M059J (cell line): ENCODE measurements at regions not wholly inside any gene's neighbourhood (a gene's known extent, or its start where the extent isn't known, plus 50 kb on each side); places are given as distances from the start of the nearest gene placed in this dataset.
"Not testable (repeated sequence)": the region's sequence is repeated elsewhere in the genome, so short reads cannot be mapped to it uniquely, and the experiment has no call there.

Experiments
- DNase-seq: peaks from one replicate; pipeline ENCODE4 v3.0.0-alpha.2; 2012; ENCODE audit warnings: low read depth

DNA sequence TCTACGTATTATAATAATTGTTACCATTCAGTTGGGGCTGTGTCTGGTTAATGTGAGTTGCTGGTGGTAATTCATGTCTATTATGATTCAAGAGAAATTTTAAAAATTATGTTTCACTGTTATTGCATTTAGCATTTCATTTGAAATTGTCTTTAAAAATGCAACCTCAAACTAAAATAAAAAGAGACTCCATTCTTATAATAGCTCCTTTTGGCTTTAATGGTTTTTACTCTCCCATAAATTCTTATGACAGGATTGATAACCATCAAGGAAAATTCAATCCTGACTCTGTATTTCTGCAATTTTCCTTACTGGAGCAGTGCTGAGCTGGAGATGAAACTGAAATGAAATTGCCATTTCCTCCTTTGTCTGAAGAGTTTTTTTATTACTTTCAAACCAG is 262.7 kb downstream of the REEP3 start:
- no peak for DNase-seq

DNA sequence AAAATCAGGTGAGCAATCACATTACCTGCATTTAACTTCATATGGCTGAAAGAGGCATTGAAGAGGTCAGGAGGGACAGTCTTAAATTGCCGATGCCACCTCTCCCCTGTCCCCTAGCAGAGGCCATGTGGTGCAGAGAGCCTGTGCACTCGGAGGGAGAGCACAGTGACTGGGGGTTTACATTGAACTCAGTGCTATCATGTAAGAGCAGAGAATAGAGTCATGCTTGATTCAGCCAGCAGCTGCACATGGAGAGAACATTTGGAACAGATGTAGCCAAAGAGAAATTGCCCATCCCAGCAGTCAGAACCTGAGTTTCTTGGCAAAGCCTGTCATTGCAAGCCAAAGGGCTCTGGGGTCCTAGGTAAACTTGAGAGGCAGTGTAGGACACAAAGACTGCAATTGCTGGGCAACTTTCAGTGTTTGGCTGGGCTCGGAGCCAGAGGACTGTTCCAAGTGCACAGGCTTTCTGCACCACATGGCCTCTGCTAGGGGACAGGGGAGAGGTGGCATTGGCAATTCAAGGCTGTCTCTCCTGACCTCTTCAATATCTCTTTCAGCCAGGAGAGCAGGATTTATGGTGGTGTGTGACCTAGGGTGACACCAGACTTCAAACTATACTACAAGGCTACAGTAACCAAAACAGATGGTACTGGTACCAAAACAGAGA is 267.1 kb downstream of the REEP3 start:
- DNase-seq, result no peak

DNA sequence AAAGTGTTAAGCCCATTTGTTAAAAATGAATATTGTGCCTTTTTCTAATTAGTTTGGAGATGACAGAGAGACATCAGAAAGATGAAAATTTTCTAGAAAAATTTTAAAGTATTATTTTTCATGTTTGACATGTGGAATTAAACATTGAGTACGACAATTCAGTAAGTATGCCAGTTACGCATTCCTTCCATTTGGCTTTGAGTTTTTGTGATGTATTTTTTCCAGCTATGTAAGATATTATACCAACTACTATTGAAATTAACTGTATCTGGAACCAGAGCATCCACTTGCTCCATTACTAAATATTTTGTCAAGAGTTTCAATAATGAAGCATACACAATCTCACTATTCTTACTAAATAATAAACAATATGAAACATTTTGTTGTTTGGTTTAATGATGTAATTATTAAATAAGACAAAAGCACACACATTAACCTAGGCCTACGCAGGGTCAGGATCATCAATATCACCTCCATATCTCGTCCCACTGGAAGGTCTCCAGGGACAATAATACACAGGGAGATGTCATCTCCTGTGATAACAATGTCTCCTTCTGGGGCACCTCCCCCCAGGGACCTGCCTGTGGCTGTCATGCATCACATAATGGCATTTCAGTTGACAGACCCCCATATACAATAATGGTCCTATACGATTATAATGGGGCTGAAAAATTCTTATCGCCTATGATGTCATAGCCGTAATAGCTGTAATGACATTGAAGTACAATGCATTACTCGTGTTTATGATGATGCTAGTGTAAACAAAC is 274.1 kb downstream of the REEP3 start:
- no peak for DNase-seq

DNA sequence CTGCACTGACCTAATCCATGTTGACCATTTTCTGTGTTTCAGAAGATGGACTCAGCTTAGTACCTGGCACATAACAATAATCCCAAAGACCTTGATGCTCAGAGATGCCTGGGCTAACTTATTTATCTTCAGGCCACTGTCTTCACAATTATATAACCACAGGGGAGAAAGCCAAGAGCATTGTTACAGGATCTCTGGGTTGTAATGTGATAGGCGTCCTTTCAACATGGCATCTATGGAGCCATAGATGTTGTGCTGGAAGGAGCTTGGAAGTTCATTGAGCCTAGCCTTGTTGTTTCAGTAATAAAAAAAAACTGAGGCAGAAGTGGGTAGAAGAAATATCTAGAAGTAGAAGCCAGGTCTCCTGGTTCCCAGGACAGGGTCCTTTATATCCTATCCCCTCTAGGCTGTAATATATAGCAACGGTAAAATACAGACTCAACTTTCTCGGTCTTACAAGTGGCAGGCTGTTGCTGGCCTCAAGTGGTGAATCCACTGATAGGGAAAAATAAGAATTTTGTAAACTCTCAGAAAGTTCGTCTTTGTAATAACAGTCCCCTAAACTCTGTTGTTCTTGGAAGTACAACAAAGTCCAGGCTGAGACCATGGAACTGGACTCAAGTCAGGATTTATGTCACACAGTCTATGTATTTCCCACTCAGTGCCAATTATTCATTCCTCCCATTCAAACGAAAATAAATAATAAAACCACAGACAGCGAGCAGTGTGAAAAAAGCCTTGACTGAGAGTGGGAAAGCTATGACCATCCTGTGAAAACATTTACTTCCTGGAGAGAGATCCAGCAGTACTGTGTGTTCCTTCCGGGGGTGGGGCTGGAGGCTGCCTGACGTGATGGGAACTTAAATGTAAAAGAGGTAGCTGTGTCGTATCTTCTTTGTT is 277.6 kb downstream of the REEP3 start:
- peak; percentile 84 for DNase-seq

DNA sequence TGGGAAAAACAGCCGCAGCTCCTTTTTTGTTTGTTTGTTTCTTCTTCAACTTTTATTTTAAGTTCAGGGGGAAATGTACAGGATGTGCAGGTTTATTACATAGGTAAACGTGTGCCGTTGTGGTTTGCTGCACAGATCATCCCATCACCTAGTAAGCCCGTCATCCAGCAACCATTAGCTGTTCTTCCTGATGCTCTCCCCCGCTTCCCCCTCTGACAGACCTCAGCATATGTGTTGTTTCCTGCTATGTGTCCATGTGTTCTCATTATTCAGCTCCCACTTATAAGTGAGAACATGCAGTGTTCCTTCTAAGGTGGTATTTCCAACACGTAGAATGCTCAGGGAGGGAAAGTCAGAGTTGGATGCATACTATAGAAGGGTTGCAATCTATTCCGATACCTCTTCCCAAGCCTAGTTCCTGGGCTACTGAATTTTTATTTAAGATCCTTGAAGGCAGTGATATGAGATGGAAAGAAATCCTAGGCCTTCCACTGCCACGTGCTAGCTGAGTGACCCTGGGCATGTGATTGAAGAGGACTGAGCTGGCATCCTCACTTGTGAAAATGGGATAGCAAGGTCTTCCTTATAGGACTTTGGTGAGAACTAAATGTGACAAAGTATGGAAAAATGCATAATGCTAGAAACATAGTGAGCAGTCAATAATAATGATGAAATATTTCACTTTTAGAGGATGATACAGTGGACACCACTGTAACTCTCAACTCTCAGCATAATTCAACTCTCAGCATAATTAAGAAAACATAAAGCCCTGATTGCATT is 278.5 kb downstream of the REEP3 start:
- DNase-seq, result no peak

DNA sequence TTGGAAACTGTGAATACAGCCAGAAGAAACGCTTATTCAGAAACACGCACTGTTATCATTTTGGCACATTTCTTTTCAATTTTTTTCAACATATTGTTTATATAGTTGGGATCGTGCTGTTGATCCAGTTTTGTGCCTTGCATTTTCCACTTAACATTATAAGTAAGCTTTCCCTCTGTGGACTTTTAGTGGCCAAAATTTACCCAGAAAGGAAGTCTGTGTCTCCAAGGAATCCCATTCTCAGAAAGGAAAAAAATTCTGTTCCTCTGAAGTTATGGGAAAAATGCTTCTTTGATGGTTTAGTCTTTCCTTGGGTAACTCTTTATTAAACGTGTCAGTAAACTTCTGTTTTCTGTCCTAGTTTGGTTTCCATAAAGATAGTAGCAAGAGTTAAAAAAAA is 280.0 kb downstream of the REEP3 start:
- no peak for DNase-seq

DNA sequence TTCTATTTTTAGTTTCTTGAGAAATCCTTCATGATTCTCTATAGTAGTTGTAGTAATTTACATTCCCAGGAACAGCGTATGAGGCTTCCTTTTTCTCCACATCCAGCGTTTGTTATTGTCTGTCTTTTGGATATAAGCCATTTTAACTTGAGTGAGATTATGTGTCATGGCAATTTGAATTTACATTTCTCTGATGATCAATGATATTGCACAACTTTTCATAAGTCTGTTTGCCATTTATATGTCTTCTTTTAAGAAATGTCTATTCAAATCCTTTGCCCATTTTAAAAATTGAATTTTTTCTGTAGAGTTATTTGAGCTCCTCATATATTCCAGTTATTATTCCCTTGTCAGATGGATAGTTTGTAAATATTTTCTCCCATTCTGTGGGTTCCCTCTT is 285.1 kb downstream of the REEP3 start:
- no peak for DNase-seq

DNA sequence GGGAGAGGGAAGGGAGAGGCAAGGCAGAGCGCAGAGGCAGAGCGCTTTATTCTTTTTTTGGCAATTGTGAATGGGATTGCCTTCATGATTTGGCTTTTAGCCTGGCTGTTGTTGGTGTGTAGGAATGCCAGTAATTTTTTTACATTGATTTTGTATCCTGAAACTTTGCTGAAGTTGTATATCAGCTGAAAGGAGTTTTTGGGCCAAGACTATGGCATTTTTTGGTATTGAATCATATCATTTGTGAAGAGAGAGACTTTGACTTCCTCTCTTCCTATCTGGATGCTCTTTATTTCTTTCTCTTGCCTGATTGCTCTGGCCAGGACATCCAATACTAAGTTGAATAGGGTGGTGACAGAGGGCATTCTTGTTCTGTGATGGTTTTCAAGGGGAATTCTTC is 291.3 kb downstream of the REEP3 start:
- no peak for DNase-seq

DNA sequence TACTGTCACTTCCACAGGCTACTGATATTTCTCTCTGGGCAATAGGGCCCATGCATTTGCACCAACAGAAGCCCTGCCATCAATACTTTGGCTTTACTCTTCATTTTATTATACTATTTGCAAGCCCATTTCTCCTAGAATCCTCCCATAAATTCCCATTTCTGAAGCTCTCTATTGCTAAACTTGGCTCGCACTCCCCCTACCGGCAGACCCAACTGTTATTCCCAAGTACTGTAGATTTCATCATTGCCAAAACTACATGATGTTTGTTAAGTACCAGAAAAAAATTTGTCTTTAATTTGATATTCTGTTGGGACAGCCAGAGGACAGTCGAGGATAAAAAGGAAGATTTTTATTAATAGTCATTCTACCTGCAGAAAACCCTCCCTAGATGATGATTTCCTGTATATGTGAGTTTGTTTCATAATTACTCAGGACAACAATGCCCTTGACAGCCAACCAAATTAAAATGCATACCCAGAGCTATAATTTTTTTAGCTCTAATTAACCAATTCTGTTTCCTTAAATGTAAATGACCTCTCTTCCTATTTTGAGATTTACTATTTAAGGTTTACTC is 298.6 kb downstream of the REEP3 start:
- DNase-seq, result peak; percentile 52

DNA sequence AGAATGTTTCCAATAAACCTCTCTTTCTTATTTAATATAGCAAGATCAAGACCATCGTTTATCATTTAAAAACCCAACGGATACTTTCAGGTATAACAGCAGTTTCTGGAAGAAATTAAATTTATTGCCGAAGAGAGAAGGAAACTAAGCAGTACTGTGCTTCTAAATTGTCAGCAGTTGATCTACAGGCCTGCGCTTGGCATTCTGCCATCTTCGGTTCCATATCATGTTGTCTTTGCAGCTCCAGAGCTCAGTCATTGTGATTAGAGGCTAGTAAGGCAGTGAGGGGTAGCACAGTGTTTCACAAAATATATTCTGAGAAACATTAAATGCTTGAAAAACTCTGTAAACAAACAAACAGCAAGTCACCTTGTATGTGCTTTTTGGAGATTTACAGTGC is 301.3 kb downstream of the REEP3 start:
- no peak for DNase-seq

DNA sequence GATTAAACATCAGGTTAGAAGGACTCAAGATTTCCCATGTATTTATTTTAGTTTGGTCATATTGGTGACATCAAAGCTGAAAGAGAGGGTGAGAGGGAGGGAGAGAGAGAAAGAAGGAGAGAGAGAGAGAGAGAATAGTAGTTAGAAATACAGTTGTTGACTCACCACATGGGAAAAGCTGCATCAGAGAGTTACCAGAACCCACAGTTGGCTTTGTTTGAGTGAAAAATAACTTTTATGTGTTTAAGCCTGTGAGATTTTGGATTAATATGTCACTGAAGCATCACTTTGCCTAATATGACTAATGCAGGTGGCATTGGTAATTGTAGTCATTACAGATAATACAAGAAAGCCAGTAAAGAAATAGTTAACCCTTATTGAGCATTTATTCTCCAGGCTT is 303.9 kb downstream of the REEP3 start:
- DNase-seq, result no peak

DNA sequence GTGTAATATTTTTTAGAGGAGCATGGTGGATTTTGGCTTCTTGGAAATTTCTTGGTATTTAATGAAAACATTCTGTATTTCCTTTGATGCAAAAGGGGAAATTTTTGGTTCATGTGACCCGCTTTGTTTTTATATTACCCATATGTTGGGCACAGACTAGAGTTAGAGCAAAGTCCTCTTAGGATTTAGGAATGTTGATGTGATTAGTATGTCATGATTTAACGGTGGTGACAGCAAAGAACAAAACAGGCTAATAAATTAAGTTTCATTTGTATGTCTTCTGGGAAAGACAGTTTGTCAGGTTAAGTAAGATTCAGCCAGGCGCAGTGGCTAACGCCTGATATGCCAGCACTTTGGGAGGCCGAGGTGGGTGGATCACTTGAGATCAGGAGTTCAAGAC is 304.6 kb downstream of the REEP3 start:
- no peak for DNase-seq

DNA sequence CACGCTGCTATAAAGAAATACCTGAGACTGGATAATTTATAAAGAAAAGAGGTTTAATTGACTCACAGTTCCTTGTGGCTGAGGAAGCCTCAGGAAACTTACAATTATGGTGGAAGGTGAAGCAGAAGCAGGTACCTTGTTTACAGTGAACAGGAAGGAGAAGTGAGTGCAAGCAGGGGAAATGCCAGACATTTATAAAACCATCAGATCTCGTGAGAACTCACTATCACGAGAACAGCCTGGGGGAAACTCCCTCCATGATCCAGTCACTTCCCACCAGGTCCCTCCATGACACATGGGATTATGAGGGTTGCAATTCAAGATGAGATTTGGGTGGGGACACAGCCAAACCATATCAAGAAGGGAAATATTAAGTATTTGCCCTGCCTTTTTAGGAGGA is 305.8 kb downstream of the REEP3 start:
- DNase-seq, result not testable (repeated sequence)

DNA sequence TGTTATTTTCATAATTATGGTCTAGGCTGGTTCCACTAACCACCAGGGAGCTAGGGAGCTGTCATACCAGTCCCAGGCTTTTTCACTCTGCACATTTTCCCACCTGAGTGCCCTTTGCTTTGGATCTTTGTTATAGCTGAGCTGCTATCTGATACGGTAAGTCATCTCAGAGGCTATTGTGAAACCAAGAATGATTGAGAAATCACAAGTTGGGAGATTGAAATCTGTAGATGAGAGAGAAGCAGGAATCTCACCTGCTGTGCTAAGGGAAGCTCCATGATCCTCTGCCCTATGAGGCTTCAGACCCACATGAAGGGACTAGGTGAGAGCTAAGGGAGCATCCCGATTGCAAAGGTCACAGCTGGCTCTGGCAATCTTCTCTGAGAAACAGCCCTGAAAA is 307.8 kb downstream of the REEP3 start:
- no peak for DNase-seq

DNA sequence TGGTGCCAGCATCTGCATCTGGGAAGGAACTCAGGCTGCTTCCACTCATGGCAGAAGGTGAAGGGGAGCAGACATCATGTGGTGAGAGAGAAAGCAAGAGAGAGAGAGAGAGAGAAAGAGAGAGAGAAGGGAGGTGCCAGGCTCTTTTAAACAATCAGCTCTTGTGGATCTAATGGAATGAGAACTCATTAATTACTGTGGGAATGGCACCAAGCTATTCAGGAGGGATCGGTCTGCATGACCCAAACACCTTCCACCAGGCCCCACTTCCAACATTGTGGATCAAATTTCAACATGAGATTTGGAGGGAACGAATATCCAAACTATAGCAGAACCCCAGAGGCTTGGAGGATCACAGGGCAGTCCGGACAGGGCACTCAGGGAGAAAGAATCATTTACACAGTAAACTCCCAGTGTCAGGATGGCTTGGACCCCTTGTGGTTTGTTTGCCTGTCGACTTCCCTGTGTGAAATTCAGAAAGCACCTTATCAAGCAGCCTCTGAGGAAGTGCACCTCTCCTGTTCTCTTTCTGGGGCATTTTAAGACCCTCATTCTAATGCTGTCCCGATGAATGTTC is 308.5 kb downstream of the REEP3 start:
- DNase-seq, result no peak

DNA sequence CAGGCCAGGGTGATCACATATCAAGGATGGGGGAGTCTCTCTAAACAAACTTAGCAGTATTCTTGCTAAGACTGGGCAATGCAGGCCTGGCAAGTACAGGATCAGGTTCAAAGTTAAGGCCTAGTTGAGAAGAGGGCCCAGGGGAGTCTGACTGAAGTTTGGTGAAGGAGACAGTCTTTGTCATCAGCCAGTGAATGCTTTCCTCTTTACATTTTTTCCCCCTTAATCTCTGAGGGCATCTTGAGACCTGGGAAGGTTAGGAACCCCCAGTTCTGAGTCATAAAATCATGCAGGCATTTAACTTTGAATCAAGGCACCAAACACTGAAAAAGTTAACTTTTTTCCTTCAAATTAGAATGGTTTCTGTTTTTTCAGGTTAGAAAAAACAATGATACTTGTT is 311.5 kb downstream of the REEP3 start:
- DNase-seq, result no peak

DNA sequence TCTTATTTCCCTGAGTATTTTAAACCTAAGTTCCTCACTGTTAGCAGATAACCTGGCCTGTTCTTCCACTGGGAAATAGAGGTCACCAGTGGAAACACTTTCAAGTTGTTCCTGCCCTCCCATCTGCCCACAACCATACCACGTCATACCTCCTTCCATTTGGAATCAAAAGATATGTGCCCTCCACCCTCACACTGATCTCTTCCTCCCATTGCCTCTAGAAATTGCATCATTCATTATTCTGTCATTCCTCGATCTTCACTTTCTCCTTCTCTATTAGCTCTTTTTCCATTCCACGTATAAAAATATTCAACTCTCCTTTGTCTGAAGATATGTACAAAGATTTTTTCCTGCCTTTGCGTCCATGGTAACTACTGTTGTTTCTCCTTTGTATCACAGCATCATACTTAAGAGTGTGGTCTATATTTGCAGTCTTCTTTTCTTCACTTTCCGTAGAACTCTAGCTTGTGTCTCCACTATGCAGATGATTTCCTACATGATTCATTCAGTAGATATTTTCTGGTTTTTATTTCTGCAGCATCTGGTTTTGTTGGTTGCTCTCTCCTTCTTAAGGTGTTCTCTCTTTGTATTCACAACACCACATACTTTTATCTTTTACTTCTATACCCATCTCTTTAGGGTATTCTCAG is 312.3 kb downstream of the REEP3 start:
- no peak for DNase-seq

DNA sequence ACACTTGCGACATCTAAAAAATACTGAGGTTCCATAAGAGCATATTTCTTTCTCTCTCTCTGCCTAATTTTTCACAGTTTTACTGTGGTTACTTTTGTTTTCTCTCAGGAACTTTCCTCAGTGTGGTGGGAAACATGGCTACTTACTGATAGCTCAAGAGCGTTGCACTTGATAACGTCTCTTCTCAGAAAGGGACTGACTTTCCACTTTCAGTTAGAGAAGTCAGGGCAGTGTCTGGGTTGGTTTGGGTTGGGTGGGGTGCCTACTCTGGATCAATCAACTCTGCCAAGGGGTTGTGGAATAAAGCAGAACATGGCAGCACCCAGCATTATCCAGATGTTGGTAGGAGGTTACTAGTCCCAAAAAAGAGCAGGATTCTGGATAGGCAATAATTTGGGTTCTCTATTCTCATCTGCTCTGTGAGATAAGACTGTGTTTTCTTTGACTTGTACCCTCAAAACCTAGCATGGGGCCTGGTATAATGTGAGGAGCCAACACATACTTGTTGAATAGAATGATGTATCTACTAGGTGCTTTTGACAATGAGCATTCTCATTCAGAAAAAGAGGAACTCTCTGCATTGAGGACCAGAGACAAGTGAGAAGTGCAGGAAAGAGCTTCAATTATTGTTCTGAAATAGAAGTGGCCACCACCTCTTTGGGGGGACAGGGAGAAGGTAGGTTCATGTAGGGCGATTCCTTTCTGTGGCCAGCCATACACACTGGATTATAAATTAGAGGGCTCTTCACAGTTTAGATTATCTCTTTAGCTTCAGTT is 315.7 kb downstream of the REEP3 start:
- DNase-seq, result no peak

DNA sequence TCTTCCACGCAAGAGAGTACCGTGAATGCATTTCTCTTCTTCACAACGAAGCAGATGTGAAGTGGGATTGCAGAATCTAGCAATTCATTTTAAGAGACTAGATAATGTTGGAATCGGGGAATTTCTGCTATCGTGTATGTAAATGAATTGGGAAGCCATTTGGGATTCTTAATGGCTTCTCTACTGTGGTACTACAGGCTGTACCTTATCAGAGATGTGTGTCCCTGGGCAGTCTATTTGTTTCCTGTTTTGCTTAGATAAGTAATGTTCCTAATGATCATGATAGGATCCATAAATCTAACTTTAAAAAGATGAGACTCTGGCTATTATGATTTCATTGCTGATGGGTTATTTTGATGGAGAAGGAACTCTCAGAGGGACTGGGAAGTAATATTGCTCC is 320.6 kb downstream of the REEP3 start:
- DNase-seq, result no peak

DNA sequence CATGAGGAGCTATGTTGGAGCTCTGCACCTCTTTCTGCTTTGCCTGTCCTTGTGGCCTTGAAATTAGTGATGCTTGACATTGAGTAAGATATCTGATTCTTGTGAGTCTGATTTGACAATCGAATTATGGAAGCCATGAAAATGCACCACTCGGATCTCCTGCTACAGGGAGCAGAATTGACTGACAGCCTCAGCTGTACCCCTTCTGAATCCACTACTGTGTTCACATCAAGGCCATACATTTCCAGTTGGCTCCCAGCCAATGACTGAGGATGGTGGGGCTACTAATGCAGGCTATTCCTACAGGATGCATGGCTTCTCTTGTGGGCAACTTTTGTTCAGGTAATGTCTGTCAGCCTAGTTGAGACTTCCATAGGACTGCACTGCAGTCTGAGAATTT is 321.9 kb downstream of the REEP3 start:
- no peak for DNase-seq
